ENCODE measurements at regions not wholly inside any gene's neighbourhood (a gene's known extent, or its start where the extent isn't known, plus 50 kb on each side); places are given as distances from the start of the nearest gene placed in this dataset.

- no peak for DNase-seq
These were observed 114.6 kb upstream of the RMST start for GRCh38 chr12:97347956-97348355.

- no peak for DNase-seq
These were observed 104.2 kb upstream of the RMST start for GRCh38 chr12:97358361-97358760.

- no peak for DNase-seq
These were observed 103.4 kb upstream of the RMST start for GRCh38 chr12:97359021-97359690.

GRCh38 chr12:97363693-97364092 is 98.9 kb upstream of the RMST start:
- no peak for DNase-seq

GRCh38 chr12:97368462-97369163 is 94.0 kb upstream of the RMST start:
- no peak for DNase-seq

GRCh38 chr12:97375310-97375709 is 87.3 kb upstream of the RMST start:
- no peak for DNase-seq

GRCh38 chr12:97380440-97380839 is 82.2 kb upstream of the RMST start:
- no peak for DNase-seq

- DNase-seq = no peak
These were observed 77.5 kb upstream of the RMST start for GRCh38 chr12:97385121-97385520.

GRCh38 chr12:97386133-97386581 is 76.4 kb upstream of the RMST start:
- DNase-seq = no peak

GRCh38 chr12:97387844-97388243 is 74.8 kb upstream of the RMST start:
- DNase-seq = no peak

- DNase-seq = no peak
These were observed 67.9 kb upstream of the RMST start for GRCh38 chr12:97394657-97395056.

- no peak for DNase-seq
These were observed 65.6 kb upstream of the RMST start for GRCh38 chr12:97397008-97397407.

- DNase-seq = no peak
These were observed 63.9 kb upstream of the RMST start for GRCh38 chr12:97398704-97399103.

GRCh38 chr12:97404093-97404492 is 58.5 kb upstream of the RMST start:
- no peak for DNase-seq

- no peak for DNase-seq
These were observed 58.1 kb upstream of the RMST start for GRCh38 chr12:97404543-97404942.

GRCh38 chr12:97408363-97408762 is 54.2 kb upstream of the RMST start:
- DNase-seq = no peak

GRCh38 chr12:97411341-97411740 is 51.3 kb upstream of the RMST start:
- no peak for DNase-seq

Measured in left hindlimb (tissue), 1 donor.